Astrocyte of the spinal cord (primary cell): ENCODE measurements at regions not wholly inside any gene's neighbourhood (a gene's known extent, or its start where the extent isn't known, plus 50 kb on each side); places are given as distances from the start of the nearest gene placed in this dataset.
"Not testable (repeated sequence)": the region's sequence is repeated elsewhere in the genome, so short reads cannot be mapped to it uniquely, and the experiment has no call there.

Experiments
- DNase-seq: peaks from one replicate; pipeline ENCODE4 v3.0.0; 2011; ENCODE audit warnings: low read depth, low spot score
- H3K4me3 ChIP-seq: 2 replicates; pipeline ENCODE4 v1.5.1; 2011; ENCODE audit warnings: low read depth, mild to moderate bottlenecking, low read length, moderate library complexity
- CTCF ChIP-seq: IDR thresholded peaks from 2 replicates; pipeline ENCODE4 v1.5.1; 2012; ENCODE audit warnings: low read depth, mild to moderate bottlenecking, low read length, inconsistent platforms
- in situ Hi-C: cut with HindIII; loops from 2 replicates; pipeline ENCODE4 v1.10.0; 2017; ENCODE audit warnings: low sequenced_read_pairs

- H3K4me3 ChIP-seq: no peak overlapping the region
- DNase-seq: peak; percentile 31
- TF ChIP-seq CTCF: no peak
- in situ Hi-C loops: no loop called here
Observed at GRCh38 chr7:110541962-110542361, 549.0 kb upstream of the LRRN3 start.

GRCh38 chr7:110544194-110544593, 546.7 kb upstream of the LRRN3 start:
- no peak overlapping the region for H3K4me3 ChIP-seq
- in situ Hi-C loops: no loop called here
- peak; percentile 43 for DNase-seq
- TF ChIP-seq CTCF: no peak

- no peak overlapping the region for H3K4me3 ChIP-seq
- no peak for DNase-seq
- TF ChIP-seq CTCF: no peak
- in situ Hi-C loops: no loop called here
Observed at GRCh38 chr7:110548372-110548771, 542.6 kb upstream of the LRRN3 start.

- no peak for DNase-seq
- H3K4me3 ChIP-seq: no peak overlapping the region
- in situ Hi-C loops: no loop called here
- no peak for TF ChIP-seq CTCF
Observed at GRCh38 chr7:110557136-110557535, 533.8 kb upstream of the LRRN3 start.

GRCh38 chr7:110563286-110563685, 527.6 kb upstream of the LRRN3 start:
- in situ Hi-C loops, H3K4me3 ChIP-seq, DNase-seq: not testable (repeated sequence)

GRCh38 chr7:110564246-110564645, 526.7 kb upstream of the LRRN3 start:
- no peak for DNase-seq
- in situ Hi-C loops: no loop called here
- H3K4me3 ChIP-seq: no peak overlapping the region
- TF ChIP-seq CTCF: no peak

GRCh38 chr7:110568388-110568787, 522.5 kb upstream of the LRRN3 start:
- no peak for DNase-seq
- no peak overlapping the region for H3K4me3 ChIP-seq
- in situ Hi-C loops: no loop called here
- no peak for TF ChIP-seq CTCF
